Upper lobe of right lung (tissue), 1 donor: ENCODE measurements at regions not wholly inside any gene's neighbourhood (a gene's known extent, or its start where the extent isn't known, plus 50 kb on each side); places are given as distances from the start of the nearest gene placed in this dataset.

Experiments used
- ATAC-seq: fragments of 200-7000 bp; cut with Tn5 transposase; one replicate; pipeline ENCODE4 v1.9.1; 2020; ENCODE audit warnings: mild to moderate bottlenecking, moderate library complexity
- DNase-seq: peaks from one replicate; pipeline ENCODE4 v3.0.0-alpha.2; 2020
- H3K27ac ChIP-seq: fragments of 200-600 bp; one replicate; pipeline ENCODE4 v1.8.0; 2022
- H3K27me3 ChIP-seq: fragments of 200-600 bp; one replicate; pipeline ENCODE4 v1.8.0; 2022; ENCODE audit warnings: mild to moderate bottlenecking
- H3K36me3 ChIP-seq: fragments of 200-600 bp; one replicate; pipeline ENCODE4 v1.8.0; 2022
- H3K4me1 ChIP-seq: fragments of 200-600 bp; one replicate; pipeline ENCODE4 v1.8.0; 2022
- H3K4me3 ChIP-seq: fragments of 200-600 bp; one replicate; pipeline ENCODE4 v1.8.0; 2022; ENCODE audit warnings: mild to moderate bottlenecking
- H3K9me3 ChIP-seq: fragments of 200-600 bp; one replicate; pipeline ENCODE4 v1.8.0; 2022
- CTCF ChIP-seq: fragments of 200-600 bp; IDR thresholded peaks from one replicate; pipeline ENCODE4 v1.8.0; 2022; ENCODE audit warnings: antibody characterized with exemption
- intact Hi-C: fragments of 100-400 bp; cut with DNase I; formaldehyde crosslinking; loops from one replicate; pipeline ENCODE4 v1.11.0; 2022
- donor health status: DM: no; HTN: yes; CAD: no; lungs with severe emphysema.

DNA sequence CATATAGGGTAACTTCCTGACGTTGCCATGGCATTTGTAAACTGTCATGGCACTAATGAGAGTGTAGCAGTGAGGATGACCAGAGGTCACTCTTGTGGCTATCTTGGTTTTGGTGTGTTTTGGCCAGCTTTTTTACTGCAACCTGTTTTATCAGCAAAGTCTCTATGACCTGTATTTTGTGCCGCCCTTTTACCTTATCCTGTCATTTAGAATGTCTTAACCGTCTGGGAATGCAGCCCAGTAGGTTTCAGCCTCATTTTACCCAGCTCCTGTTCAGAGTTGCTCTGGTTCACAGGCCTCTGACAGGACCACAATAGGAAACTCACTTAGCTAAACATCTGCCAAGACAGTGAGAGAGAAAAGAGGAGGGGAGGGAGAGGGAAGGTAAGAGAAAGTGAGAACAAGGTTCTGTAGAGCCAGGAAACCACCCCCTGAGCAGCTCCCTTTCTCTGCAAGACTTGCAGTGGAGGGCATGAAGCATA lies 64.8 kb upstream of the PLEKHG3 start:
- intact Hi-C loops: no loop called here
- no peak for DNase-seq
- no peak for TF ChIP-seq CTCF
- no peaks in the 10 kb centered on the region for H3K9me3 ChIP-seq
- H3K36me3 ChIP-seq: no peaks in the 10 kb centered on the region
- H3K4me3 ChIP-seq: no peak overlapping the region
- no peaks in the 10 kb centered on the region for H3K27me3 ChIP-seq
- ATAC-seq: no peak
- H3K4me1 ChIP-seq: peaks cover 3% of the 10 kb centered on the region
- H3K27ac ChIP-seq: no peak overlapping the region

- intact Hi-C loops: no loop called here
- Histone ChIP-seq H3K27ac (no peak overlapping the region), H3K4me3 (no peak overlapping the region), H3K36me3 (no peaks in the 10 kb centered on the region), H3K4me1 (peaks cover 6% of the 10 kb centered on the region), H3K9me3 (no peaks in the 10 kb centered on the region), H3K27me3 (no peaks in the 10 kb centered on the region)
- no peak for TF ChIP-seq CTCF
- no peak for ATAC-seq
- no peak for DNase-seq
These were observed 63.4 kb upstream of the PLEKHG3 start for GRCh38 chr14:64640839-64641238.

GRCh38 chr14:64641760-64642159 lies 62.5 kb upstream of the PLEKHG3 start:
- H3K4me3 ChIP-seq: no peak overlapping the region
- H3K36me3 ChIP-seq: no peaks in the 10 kb centered on the region
- H3K9me3 ChIP-seq: no peaks in the 10 kb centered on the region
- no peak for TF ChIP-seq CTCF
- peaks cover 5% of the 10 kb centered on the region for H3K4me1 ChIP-seq
- ATAC-seq (no peak), DNase-seq (no peak)
- no peaks in the 10 kb centered on the region for H3K27me3 ChIP-seq
- intact Hi-C loops: no loop called here
- no peak overlapping the region for H3K27ac ChIP-seq

DNA sequence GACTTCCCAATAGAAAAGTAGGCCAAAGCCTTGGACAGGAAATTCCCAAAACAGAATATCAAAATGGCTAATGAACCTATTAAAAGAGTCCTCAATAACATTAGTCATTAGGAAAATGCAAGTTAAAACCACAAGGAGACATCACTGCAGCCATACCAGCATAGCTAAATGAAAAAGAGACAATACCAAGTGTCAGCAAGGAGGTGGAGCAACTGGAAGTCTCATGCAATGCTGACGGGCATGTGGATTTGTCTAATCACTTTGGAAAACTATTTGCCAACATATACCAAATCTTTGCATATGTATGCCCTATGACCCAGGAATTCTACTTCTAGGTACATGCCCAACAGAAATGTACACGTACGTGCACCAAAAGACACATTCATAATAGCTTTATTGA lies 60.5 kb upstream of the PLEKHG3 start:
- intact Hi-C loops: no loop called here
- DNase-seq (no peak), ATAC-seq (no peak)
- no peak for TF ChIP-seq CTCF
- H3K27ac ChIP-seq: no peak overlapping the region
- no peak overlapping the region for H3K4me3 ChIP-seq
- H3K27me3 ChIP-seq: no peaks in the 10 kb centered on the region
- H3K4me1 ChIP-seq: peaks cover 3% of the 10 kb centered on the region
- H3K9me3 ChIP-seq: no peaks in the 10 kb centered on the region
- no peaks in the 10 kb centered on the region for H3K36me3 ChIP-seq

DNA sequence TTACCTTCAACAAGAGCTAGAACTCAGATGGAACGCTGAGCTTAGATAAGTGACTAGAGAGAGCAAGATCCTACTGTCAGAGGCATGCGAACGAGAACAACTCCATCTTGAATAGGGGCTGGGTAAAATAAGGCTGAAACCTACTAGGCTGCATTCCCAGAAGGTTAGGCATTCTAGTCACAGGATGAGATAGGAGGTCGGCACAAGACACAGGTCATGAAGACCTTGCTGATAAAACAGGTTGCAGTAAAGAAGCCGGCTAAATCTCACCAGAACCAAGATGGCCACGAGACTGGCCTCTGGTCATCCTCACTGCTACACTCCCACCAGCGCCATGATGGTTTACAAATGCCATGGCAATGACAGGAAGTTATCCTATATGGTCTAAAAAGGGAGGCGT lies 59.6 kb upstream of the PLEKHG3 start:
- no peak for TF ChIP-seq CTCF

More for the DNA sequence above, 59.6 kb upstream of the PLEKHG3 start:
- Histone ChIP-seq H3K27ac (peak overlapping the region; percentile 63), H3K36me3 (no peaks in the 10 kb centered on the region), H3K9me3 (no peaks in the 10 kb centered on the region), H3K27me3 (no peaks in the 10 kb centered on the region), H3K4me1 (peaks cover 3% of the 10 kb centered on the region), H3K4me3 (no peak overlapping the region)
- no peak for DNase-seq
- intact Hi-C loops: no loop called here
- ATAC-seq: no peak
